Breast epithelium (tissue), 4 donors: ENCODE measurements at regions not wholly inside any gene's neighbourhood (a gene's known extent, or its start where the extent isn't known, plus 50 kb on each side); places are given as distances from the start of the nearest gene placed in this dataset.
"Not testable (repeated sequence)": the region's sequence is repeated elsewhere in the genome, so short reads cannot be mapped to it uniquely, and the experiment has no call there.

Experiments
- DNase-seq, 2 donors: peaks; one replicate each; pipeline ENCODE4 v3.0.0-alpha.2; 2019; ENCODE audit warnings: low spot score in 2 of 2
- H3K27ac ChIP-seq, 2 donors: fragments of 200-600 bp; sonication (generic) in 1 of 2; one replicate each; pipeline ENCODE4 v1.5.1; 2016 to 2019; ENCODE audit warnings: mild to moderate bottlenecking in 1 of 2
- H3K27me3 ChIP-seq, 2 donors: fragments of 200-600 bp; sonication (generic) in 1 of 2; one replicate each; pipeline versions ENCODE4 v1.5.1 to v1.6.0; 2017 to 2019; ENCODE audit warnings: control low read depth in 1 of 2, mild to moderate bottlenecking in 1 of 2
- H3K36me3 ChIP-seq: fragments of 200-600 bp; one replicate; pipeline ENCODE4 v1.5.1; 2019
- H3K4me1 ChIP-seq, 2 donors: fragments of 200-600 bp; sonication (generic); one replicate each; pipeline ENCODE4 v1.5.1; 2016 to 2019; ENCODE audit warnings: control low read depth in 1 of 2
- H3K4me3 ChIP-seq, 3 donors: fragments of 200-600 bp; sonication (generic); 1 replicate in 2 of 3; 2 replicates in 1 of 3; pipeline ENCODE4 v1.5.1; 2016 to 2019; ENCODE audit warnings: mild to moderate bottlenecking in 3 of 3, moderate library complexity in 2 of 3
- H3K9me3 ChIP-seq, 2 donors: fragments of 200-600 bp; sonication (generic) in 1 of 2; one replicate each; pipeline ENCODE4 v1.5.1; 2016 to 2019; ENCODE audit warnings: control low read depth in 1 of 2
- POLR2A ChIP-seq: fragments of 450-650 bp; IDR thresholded peaks from one replicate; pipeline ENCODE4 v1.6.1; 2016; ENCODE audit warnings: antibody characterized with exemption, mild to moderate bottlenecking, moderate library complexity
- POLR2AphosphoS5 ChIP-seq, 3 donors: sonication (generic); formaldehyde crosslinking; IDR thresholded peaks; one replicate each; pipeline ENCODE4 v1.6.1; 2017; ENCODE audit warnings: antibody characterized with exemption in 3 of 3
- intact Hi-C: fragments of 100-400 bp; cut with DNase I; formaldehyde crosslinking; loops from one replicate; pipeline ENCODE4 v1.15.1; 2023; ENCODE audit warnings: low total_unique reads
- TF ChIP-seq, protein P1 (sequence below), 3 donors: fragments of 450-650 bp; IDR thresholded peaks; one replicate each; pipeline ENCODE4 v1.5.1; 2016 to 2017; ENCODE audit warnings: antibody characterized with exemption in 3 of 3, mild to moderate bottlenecking in 3 of 3, moderate library complexity in 3 of 3

DNA sequence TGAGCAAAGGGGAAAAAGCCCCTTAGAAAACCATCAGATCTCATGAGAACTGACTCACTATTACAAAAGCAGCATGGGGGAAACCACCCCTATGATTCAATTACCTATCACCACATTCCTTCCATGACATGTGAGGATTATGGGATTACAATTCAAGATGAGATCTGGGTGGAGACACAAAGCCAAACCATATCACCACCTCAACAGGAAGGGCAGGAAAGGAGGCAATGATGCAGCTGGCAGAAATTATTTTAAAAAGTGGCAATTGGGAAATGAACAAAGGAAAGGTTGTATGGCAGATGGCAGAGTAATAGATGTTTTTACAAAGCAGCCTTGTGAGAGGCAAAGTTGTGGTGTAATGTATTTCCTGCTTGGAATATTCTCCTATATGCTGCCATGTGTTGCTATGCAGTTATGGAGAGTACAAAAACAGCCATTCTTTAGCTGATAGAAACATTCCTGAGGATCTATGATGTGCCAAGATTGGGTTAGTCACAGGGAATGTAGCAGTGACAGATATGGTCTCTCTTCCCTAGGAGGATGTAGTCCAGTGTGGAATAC, 138.8 kb downstream of the SMC2 start:
- DNase-seq: no peak
- Histone ChIP-seq H3K4me3 (no peak overlapping the region), H3K9me3 (peaks cover 3 to 13% of the 10 kb centered on the region in 2 donors), H3K36me3 (no peaks in the 10 kb centered on the region), H3K27me3 (no peaks in the 10 kb centered on the region), H3K4me1 (no peaks in the 10 kb centered on the region), H3K27ac (no peak overlapping the region)
- intact Hi-C loops: no loop called here
- TF ChIP-seq POLR2A: no peak
- no peak for TF ChIP-seq POLR2AphosphoS5 (IDR thresholded peaks at IDR 0.05)
- TF ChIP-seq, protein P1, sequence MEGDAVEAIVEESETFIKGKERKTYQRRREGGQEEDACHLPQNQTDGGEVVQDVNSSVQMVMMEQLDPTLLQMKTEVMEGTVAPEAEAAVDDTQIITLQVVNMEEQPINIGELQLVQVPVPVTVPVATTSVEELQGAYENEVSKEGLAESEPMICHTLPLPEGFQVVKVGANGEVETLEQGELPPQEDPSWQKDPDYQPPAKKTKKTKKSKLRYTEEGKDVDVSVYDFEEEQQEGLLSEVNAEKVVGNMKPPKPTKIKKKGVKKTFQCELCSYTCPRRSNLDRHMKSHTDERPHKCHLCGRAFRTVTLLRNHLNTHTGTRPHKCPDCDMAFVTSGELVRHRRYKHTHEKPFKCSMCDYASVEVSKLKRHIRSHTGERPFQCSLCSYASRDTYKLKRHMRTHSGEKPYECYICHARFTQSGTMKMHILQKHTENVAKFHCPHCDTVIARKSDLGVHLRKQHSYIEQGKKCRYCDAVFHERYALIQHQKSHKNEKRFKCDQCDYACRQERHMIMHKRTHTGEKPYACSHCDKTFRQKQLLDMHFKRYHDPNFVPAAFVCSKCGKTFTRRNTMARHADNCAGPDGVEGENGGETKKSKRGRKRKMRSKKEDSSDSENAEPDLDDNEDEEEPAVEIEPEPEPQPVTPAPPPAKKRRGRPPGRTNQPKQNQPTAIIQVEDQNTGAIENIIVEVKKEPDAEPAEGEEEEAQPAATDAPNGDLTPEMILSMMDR (IDR thresholded peaks at IDR 0.05): no peak

DNA sequence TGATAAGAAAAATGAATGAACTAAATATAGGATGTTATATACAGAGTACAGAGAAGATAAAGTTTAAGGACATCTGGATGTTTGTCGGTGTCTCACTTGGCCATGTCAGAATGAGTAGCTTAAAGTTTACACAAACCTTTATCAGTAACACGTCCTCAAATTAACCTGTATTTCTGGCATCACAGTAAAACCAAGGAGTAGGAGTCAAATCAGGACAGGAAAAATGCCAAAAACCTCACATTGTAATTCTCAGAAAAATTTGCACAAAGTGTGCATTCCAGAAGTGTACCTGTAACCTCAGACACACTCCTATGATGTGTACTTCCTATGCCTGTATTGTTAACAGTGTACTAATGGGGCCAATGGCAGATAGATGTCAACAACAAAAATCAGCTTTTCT, 139.3 kb downstream of the SMC2 start:
- TF ChIP-seq, protein P1 (IDR thresholded peaks at IDR 0.05): no peak
- TF ChIP-seq POLR2AphosphoS5 (IDR thresholded peaks at IDR 0.05) (no peak), POLR2A (no peak)
- H3K27ac ChIP-seq: no peak overlapping the region
- no peak for DNase-seq
- H3K9me3 ChIP-seq: peaks cover 3 to 13% of the 10 kb centered on the region in 2 donors
- H3K27me3 ChIP-seq: no peaks in the 10 kb centered on the region
- H3K4me1 ChIP-seq: no peaks in the 10 kb centered on the region
- H3K36me3 ChIP-seq: no peaks in the 10 kb centered on the region
- no peak overlapping the region for H3K4me3 ChIP-seq
- intact Hi-C loops: no loop called here

DNA sequence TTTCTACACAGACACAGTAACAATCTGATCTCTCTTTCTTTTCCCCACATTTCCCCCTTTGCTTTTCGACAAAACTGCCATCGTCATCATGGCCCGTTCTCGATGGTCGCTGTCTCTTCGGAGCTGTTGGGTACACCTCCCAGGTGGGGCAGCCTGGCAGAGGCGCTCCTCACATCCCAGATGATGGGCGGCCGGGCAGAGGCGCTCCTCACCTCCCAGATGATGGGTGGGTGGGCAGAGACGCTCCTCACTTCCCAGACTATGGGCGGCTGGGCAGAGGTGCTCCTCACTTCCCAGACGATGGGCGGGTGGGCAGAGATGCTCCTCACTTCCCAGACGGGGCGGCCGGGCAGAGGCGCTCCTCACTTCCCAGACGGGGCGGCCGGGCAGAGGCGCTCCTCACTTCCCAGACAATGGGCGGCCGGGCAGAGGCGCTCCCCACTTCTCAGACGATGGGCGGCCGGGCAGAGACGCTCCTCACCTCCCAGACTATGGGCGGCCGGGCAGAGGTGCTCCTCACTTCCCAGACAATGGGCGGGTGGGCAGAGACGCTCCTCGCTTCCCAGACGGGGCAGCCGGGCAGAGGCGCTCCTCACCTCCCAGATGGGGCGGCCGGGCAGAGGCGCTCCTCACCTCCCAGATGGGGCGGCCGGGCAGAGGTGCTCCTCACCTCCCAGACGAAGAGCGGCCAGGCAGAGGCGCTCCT, 140.7 kb downstream of the SMC2 start:
- H3K4me3 ChIP-seq, intact Hi-C loops, H3K27ac ChIP-seq, H3K36me3 ChIP-seq, H3K27me3 ChIP-seq, H3K4me1 ChIP-seq, DNase-seq: not testable (repeated sequence)
- peaks cover 3 to 13% of the 10 kb centered on the region in 2 donors for H3K9me3 ChIP-seq

DNA sequence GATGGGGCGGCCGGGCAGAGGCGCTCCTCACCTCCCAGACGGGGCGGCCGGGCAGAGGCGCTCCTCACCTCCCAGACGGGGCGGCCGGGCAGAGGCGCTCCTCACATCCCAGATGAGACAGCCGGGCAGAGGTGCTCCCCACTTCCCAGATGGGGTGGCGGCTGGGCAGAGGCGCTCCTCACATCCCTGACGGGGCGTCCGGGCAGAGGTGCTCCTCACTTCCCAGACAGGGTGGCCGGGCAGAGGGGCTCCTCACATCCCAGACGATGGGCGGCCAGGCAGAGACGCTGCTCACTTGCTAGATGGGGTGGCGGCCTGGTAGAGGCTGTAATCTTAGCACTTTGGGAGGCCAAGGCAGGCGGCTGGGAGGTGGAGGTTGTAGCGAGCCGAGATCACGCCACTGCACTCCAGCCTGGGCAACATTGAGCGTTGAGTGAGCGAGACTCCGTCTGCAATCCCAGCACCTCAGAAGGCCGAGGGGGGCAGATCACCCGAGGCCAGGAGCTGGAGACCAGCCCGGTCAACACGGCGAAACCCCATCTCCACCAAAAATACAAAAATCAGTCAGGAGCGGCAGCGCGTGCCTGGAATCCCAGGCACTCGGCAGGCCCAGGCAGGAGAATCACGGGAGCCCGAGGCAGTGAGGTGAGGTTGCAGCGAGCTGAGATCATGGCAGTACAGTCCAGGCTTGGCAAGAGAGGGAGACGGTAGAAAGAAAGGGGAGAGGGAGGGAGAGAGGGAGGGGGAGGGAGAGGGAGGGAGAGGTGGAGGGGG, 141.4 kb downstream of the SMC2 start:
- H3K36me3 ChIP-seq, H3K4me3 ChIP-seq, intact Hi-C loops, H3K27ac ChIP-seq, DNase-seq, H3K4me1 ChIP-seq, H3K27me3 ChIP-seq: not testable (repeated sequence)
- peaks cover 3 to 13% of the 10 kb centered on the region in 2 donors for H3K9me3 ChIP-seq

DNA sequence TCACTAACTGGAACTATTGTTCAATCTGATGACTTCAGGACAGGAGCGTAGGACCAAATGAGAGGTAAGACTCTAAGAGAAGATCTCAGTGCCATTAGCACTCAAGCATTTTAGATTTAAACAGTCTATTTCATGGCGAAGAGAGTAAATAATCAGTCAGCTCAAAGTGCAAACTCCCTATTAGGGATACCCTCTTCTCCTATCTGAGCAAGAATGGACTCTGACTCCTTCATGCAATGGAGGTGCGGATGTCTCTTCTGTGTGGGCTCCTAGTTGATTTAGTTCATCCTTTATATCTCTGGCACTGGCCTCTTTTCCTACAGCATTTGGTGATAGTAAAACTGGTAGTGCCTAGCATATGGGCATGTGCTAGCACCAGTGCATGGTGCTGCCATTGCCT, 144.6 kb downstream of the SMC2 start:
- Histone ChIP-seq H3K27me3 (no peaks in the 10 kb centered on the region), H3K4me3 (no peak overlapping the region), H3K4me1 (no peaks in the 10 kb centered on the region), H3K27ac (no peak overlapping the region), H3K36me3 (no peaks in the 10 kb centered on the region), H3K9me3 (peaks cover 3 to 13% of the 10 kb centered on the region in 2 donors)
- no peak for DNase-seq
- intact Hi-C loops: no loop called here
- TF ChIP-seq, protein P1 (IDR thresholded peaks at IDR 0.05): no peak
- TF ChIP-seq POLR2AphosphoS5 (IDR thresholded peaks at IDR 0.05) (no peak), POLR2A (no peak)

DNA sequence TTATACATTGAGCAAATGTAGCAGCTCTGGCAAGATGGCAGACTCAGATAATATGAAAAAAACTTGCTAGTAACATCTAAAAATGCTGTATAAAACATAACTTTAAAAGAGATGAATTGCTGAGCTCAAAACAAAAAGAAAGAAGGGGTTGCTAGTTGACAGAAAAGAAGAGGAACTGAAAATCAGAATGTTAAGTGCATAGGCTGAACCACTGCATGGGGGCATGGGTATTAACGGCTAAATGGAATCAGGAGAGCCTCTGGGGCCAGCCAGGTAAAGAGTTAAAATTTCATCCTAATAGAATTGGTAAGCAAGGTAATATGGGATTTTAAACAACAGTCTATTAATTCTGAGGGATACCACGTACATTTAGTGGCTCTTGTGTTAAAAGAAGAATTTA, 146.8 kb downstream of the SMC2 start:
- TF ChIP-seq, protein P1 (IDR thresholded peaks at IDR 0.05): no peak
- TF ChIP-seq POLR2AphosphoS5 (IDR thresholded peaks at IDR 0.05) (no peak), POLR2A (no peak)
- intact Hi-C loops: no loop called here
- no peak for DNase-seq
- H3K36me3 ChIP-seq: no peaks in the 10 kb centered on the region
- no peaks in the 10 kb centered on the region for H3K27me3 ChIP-seq
- H3K4me1 ChIP-seq: no peaks in the 10 kb centered on the region
- H3K9me3 ChIP-seq: no peaks in the 10 kb centered on the region
- H3K27ac ChIP-seq: no peak overlapping the region
- no peak overlapping the region for H3K4me3 ChIP-seq
